ENCODE measurements at regions not wholly inside any gene's neighbourhood (a gene's known extent, or its start where the extent isn't known, plus 50 kb on each side); places are given as distances from the start of the nearest gene placed in this dataset.

DNA sequence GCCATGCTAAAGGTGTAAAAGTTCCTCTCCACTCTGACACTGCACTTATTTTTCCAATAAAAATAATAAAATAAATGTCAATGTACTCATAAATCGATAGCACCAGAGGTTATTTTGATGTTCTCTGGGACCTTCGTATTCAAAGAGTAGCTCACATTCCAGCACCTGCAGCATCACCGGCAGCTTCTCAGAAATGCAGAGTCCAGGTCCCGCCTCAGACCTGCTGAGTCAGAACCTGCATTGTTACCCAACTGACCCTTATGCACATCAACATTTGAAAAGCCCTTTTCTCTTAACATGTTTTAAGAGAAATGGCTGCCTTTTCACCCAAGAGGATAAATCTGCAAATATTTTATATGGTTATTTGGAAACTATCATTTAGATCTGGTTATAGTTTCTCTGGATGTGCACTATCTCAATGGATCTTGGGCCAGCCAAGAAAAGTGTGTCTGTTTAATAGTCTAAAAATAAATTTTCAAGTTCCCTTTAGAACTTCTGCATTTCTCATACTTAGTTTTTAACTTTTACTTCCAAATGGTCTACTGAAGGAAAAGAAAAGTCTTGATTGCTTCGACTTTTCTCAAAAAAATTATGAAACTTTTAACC lies 216.2 kb upstream of the PRDM1 start:
- DNase-seq = no peak
- no peaks in the 10 kb centered on the region for H3K27me3 ChIP-seq
- WGBS, 2 donors = 71 to 83% methylated on average over 5 of the region's 5 CpGs
- no peaks in the 10 kb centered on the region for H3K9me3 ChIP-seq
- TF ChIP-seq, protein P1, sequence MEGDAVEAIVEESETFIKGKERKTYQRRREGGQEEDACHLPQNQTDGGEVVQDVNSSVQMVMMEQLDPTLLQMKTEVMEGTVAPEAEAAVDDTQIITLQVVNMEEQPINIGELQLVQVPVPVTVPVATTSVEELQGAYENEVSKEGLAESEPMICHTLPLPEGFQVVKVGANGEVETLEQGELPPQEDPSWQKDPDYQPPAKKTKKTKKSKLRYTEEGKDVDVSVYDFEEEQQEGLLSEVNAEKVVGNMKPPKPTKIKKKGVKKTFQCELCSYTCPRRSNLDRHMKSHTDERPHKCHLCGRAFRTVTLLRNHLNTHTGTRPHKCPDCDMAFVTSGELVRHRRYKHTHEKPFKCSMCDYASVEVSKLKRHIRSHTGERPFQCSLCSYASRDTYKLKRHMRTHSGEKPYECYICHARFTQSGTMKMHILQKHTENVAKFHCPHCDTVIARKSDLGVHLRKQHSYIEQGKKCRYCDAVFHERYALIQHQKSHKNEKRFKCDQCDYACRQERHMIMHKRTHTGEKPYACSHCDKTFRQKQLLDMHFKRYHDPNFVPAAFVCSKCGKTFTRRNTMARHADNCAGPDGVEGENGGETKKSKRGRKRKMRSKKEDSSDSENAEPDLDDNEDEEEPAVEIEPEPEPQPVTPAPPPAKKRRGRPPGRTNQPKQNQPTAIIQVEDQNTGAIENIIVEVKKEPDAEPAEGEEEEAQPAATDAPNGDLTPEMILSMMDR (IDR thresholded peaks at IDR 0.05) = no peak
- TF ChIP-seq POLR2A (IDR thresholded peaks at IDR 0.05) = no peak
- intact Hi-C loops (cut with DNase I; ENCODE audit: low total_unique reads) = no loop called here
- no peaks in the 10 kb centered on the region for H3K36me3 ChIP-seq (ENCODE audit: low read depth, missing control alignments)
- no peak overlapping the region for H3K27ac ChIP-seq
- no peaks in the 10 kb centered on the region for H3K4me1 ChIP-seq
- H3K4me3 ChIP-seq = no peak overlapping the region

DNA sequence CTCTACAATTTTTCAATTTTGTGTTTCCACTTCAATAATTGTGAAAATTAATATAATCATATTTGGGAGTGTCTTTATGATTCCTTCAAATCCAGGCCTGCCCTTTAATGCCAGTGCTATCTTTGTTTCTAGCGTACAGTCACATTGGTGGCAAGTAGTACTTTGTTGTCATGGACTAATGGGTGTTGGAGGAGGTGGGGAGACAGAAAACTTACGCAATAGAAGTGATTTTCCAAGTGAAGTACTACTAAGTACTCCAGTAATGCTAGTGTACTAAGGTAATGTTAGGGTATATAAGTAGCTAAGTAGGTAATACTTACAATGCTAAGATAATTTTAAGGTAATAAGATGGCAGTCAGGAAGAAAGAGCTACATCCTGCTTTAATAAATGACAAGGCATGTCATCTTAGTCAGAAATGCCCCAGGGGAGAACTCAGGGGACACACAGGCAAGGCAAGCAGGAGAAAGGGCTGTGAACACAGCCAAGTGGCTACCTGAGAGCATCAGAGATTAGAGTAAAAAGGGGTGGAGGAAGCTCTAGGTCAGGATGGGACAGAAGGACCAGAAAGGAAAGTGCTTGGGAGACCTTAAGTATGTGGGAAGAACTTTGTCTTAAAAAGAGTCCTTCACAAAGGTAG lies 217.2 kb upstream of the PRDM1 start:
- no peak for DNase-seq
- Histone ChIP-seq H3K4me1 (no peaks in the 10 kb centered on the region), H3K9me3 (no peaks in the 10 kb centered on the region), H3K27ac (no peak overlapping the region), H3K4me3 (no peak overlapping the region), H3K27me3 (no peaks in the 10 kb centered on the region), H3K36me3 (ENCODE audit: low read depth, missing control alignments) (no peaks in the 10 kb centered on the region)
- 93 to 94% methylated on average over 2 of the region's 2 CpGs for WGBS, 2 donors
- TF ChIP-seq POLR2A (IDR thresholded peaks at IDR 0.05) = no peak
- TF ChIP-seq, protein P1 (IDR thresholded peaks at IDR 0.05) = no peak
- intact Hi-C loops (cut with DNase I; ENCODE audit: low total_unique reads) = no loop called here

DNA sequence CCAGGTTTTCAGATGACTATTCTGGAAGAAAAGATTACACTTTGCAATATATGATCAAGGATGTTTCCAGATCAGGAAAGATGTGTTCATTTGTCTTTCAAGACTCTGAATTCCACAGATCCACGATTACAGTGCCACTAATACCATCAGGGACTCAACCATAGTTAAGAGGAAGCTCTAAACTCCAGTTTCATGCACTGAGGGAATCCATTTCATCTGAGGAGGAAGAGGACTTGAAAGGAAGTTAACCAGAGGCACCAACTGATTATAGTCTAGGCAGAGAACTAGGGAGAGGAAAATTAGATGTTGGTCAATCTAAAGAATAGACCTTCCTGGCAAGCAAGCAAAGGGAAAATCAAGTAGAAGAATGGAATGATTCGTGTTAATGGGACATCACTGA lies 218.3 kb upstream of the PRDM1 start:
- DNase-seq = no peak
- intact Hi-C loops (cut with DNase I; ENCODE audit: low total_unique reads) = no loop called here
- WGBS, 2 donors = 78 to 85% methylated on average over 2 of the region's 2 CpGs
- no peaks in the 10 kb centered on the region for H3K4me1 ChIP-seq
- no peaks in the 10 kb centered on the region for H3K9me3 ChIP-seq
- H3K36me3 ChIP-seq (ENCODE audit: low read depth, missing control alignments) = no peaks in the 10 kb centered on the region
- TF ChIP-seq POLR2A (IDR thresholded peaks at IDR 0.05) = no peak
- TF ChIP-seq, protein P1 (IDR thresholded peaks at IDR 0.05) = no peak
- no peaks in the 10 kb centered on the region for H3K27me3 ChIP-seq
- H3K4me3 ChIP-seq = no peak overlapping the region
- no peak overlapping the region for H3K27ac ChIP-seq

DNA sequence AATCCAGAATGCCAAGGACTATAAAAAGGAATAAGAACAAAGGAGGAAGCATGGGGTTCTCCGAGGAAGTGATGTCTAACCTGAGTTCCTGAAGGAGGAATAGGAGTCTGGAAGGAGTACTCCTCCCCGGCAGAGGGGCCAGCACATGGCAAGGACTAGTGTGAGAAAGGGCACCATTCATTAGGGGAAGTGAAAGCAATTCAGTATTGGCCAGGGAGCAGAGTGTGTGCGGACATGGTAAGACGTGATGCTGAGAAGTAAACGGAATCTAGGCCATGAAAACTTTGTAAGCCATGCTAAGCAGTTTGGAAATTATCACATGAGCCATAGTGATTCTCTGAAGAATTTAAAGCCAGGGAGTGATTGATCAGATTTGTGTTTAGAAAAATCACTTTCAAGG lies 218.9 kb upstream of the PRDM1 start:
- no peak overlapping the region for H3K27ac ChIP-seq
- H3K4me3 ChIP-seq = no peak overlapping the region
- TF ChIP-seq POLR2A (IDR thresholded peaks at IDR 0.05) = no peak
- TF ChIP-seq, protein P1 (IDR thresholded peaks at IDR 0.05) = no peak
- no peaks in the 10 kb centered on the region for H3K9me3 ChIP-seq
- intact Hi-C loops (cut with DNase I; ENCODE audit: low total_unique reads) = no loop called here
- H3K27me3 ChIP-seq = no peaks in the 10 kb centered on the region
- H3K4me1 ChIP-seq = no peaks in the 10 kb centered on the region
- 84 to 96% methylated on average over 5 of the region's 5 CpGs for WGBS, 2 donors
- H3K36me3 ChIP-seq (ENCODE audit: low read depth, missing control alignments) = no peaks in the 10 kb centered on the region
- no peak for DNase-seq

Data from testis (tissue), 2 donors.